ENCODE measurements at regions not wholly inside any gene's neighbourhood (a gene's known extent, or its start where the extent isn't known, plus 50 kb on each side); places are given as distances from the start of the nearest gene placed in this dataset.

- TF ChIP-seq POLR2A (IDR thresholded peaks at IDR 0.05), result no peak
- peak in 5 of 7 experiments; percentile 61 to 80 (median 72) for TF ChIP-seq CTCF (IDR thresholded peaks at IDR 0.05)
- TF ChIP-seq POLR2AphosphoS5 (IDR thresholded peaks at IDR 0.05), result peak in 1 of 3 donors; percentile 48
- no peak for TF ChIP-seq EP300 (IDR thresholded peaks at IDR 0.05)
Observed at GRCh38 chr13:106619688-106620555, 52.0 kb upstream of the ARGLU1 start.
